Endothelial cell of umbilical vein (primary cell): ENCODE measurements at regions not wholly inside any gene's neighbourhood (a gene's known extent, or its start where the extent isn't known, plus 50 kb on each side); places are given as distances from the start of the nearest gene placed in this dataset.

Experiments used
- BruUV-seq: library from RNA; stranded (reverse); fragments of 400-500 nt; replicated peaks from 2 replicates; lab custom pipeline; 2021; lab: Mats Ljungman, UMichigan
- CTCF ChIA-PET: fragments of 300-600, 350-600 bp; sonication (Branson Sonifier 250); formaldehyde crosslinking; loops from one replicate; lab custom pipeline; 2021; ENCODE audit warnings: antibody characterized with exemption, inconsistent platforms; lab: Charles Lee
- POLR2A ChIA-PET: fragments of 300-600, 350-600 bp; sonication (Branson Sonifier 250); formaldehyde crosslinking; loops from one replicate; lab custom pipeline; 2021; ENCODE audit warnings: antibody characterized with exemption, inconsistent platforms; lab: Charles Lee
- DNase-seq: peaks from one replicate; pipeline ENCODE4 v3.0.0-alpha.2; 2011; ENCODE audit warnings: low read depth, low spot score
- FAIRE-seq: peaks from 2 replicates; lab custom pipeline; 2011; peaks lifted over from hg19 to GRCh38; lab: Jason Lieb, UNC
- H2AFZ ChIP-seq: 2 replicates; pipeline ENCODE4 v1.6.0; 2012; ENCODE audit warnings: low read depth, low read length, control low read depth, inconsistent platforms
- H3K27ac ChIP-seq: 2 replicates; pipeline ENCODE4 v1.5.1; 2011; ENCODE audit warnings: low read depth, mild to moderate bottlenecking, control low read depth, low read length, moderate library complexity; ENCODE audit not compliant: insufficient read depth
- H3K27me3 ChIP-seq, 2 experiments: 2 replicates each; pipeline versions ENCODE4 v1.6.0 to v1.6.1; 2011; ENCODE audit warnings: low read length in 2 of 2, mixed read lengths in 1 of 2; ENCODE audit not compliant: control insufficient read depth in 2 of 2, insufficient read depth in 2 of 2
- H3K36me3 ChIP-seq, 2 experiments: 2 replicates in 1 of 2; 3 replicates in 1 of 2; pipeline ENCODE4 v1.5.1; 2011; ENCODE audit warnings: low read length in 2 of 2, mild to moderate bottlenecking in 1 of 2, moderate library complexity in 1 of 2; ENCODE audit not compliant: control insufficient read depth in 2 of 2, insufficient read depth in 2 of 2; ENCODE audit errors: extremely low read depth in 1 of 2
- H3K4me1 ChIP-seq: 3 replicates; pipeline ENCODE4 v1.5.1; 2011; ENCODE audit warnings: mild to moderate bottlenecking, low read length; ENCODE audit not compliant: control insufficient read depth, insufficient read depth; ENCODE audit errors: extremely low read depth
- H3K4me2 ChIP-seq: 2 replicates; pipeline ENCODE4 v1.6.1; 2011; ENCODE audit warnings: low read length, control low read depth, mixed read lengths; ENCODE audit not compliant: insufficient read depth
- H3K4me3 ChIP-seq, 3 experiments: fragments of 200-600 bp in 1 of 3; sonication (generic), shearing (Covaris generic) in 1 of 3; replicated peaks in 1 of 3; 2 replicates each; pipeline ENCODE4 v1.5.1; 2011 to 2016; ENCODE audit warnings: control low read depth in 3 of 3, low read length in 3 of 3, mild to moderate bottlenecking in 2 of 3, inconsistent platforms in 1 of 3, low read depth in 1 of 3, moderate library complexity in 1 of 3; ENCODE audit not compliant: insufficient read depth in 1 of 3
- H3K79me2 ChIP-seq: 2 replicates; pipeline ENCODE4 v1.6.0; 2012; ENCODE audit warnings: low read length, inconsistent platforms; ENCODE audit not compliant: control insufficient read depth, insufficient read depth
- H3K9ac ChIP-seq: replicated peaks from 2 replicates; pipeline ENCODE3; 2011; ENCODE audit warnings: low read length, control low read depth; ENCODE audit not compliant: insufficient read depth; ENCODE audit errors: extremely low read depth
- H3K9me1 ChIP-seq: replicated peaks from 3 replicates; pipeline ENCODE4 v1.6.0; 2011; ENCODE audit warnings: mild to moderate bottlenecking, low read length; ENCODE audit not compliant: control insufficient read depth, insufficient read depth; ENCODE audit errors: extremely low read depth
- H3K9me3 ChIP-seq: replicated peaks from 2 replicates; pipeline ENCODE4 v1.5.1; 2012; ENCODE audit warnings: low read length, inconsistent platforms; ENCODE audit not compliant: control insufficient read depth, insufficient read depth
- H4K20me1 ChIP-seq: replicated peaks from 2 replicates; pipeline ENCODE3; 2011; ENCODE audit warnings: mild to moderate bottlenecking, low read length; ENCODE audit not compliant: control insufficient read depth, insufficient read depth; ENCODE audit errors: extremely low read depth
- EZH2 ChIP-seq: IDR thresholded peaks from 2 replicates; pipeline ENCODE4 v1.6.1; 2012; ENCODE audit warnings: borderline replicate concordance, low read depth, mild to moderate bottlenecking, moderate library complexity, low read length, inconsistent platforms; ENCODE audit not compliant: severe bottlenecking
- FOS ChIP-seq: IDR thresholded peaks from 2 replicates; pipeline ENCODE4 v1.6.1; 2011; ENCODE audit warnings: mild to moderate bottlenecking, low read length, moderate library complexity, borderline replicate concordance; ENCODE audit not compliant: insufficient read depth
- GATA2 ChIP-seq: IDR thresholded peaks from 2 replicates; pipeline ENCODE4 v1.7.0; 2011; ENCODE audit warnings: low read depth, mild to moderate bottlenecking, moderate library complexity, mixed read lengths, low read length; ENCODE audit not compliant: insufficient read length, insufficient read depth
- JUN ChIP-seq: IDR thresholded peaks from 2 replicates; pipeline ENCODE4 v1.6.1; 2011; ENCODE audit warnings: borderline replicate concordance, low read depth; ENCODE audit not compliant: insufficient read length, insufficient read depth
- MYC ChIP-seq: IDR thresholded peaks from one replicate; pipeline ENCODE4 v1.6.1; 2011; ENCODE audit warnings: mild to moderate bottlenecking, low read depth, low read length
- POLR2A ChIP-seq: IDR thresholded peaks from 2 replicates; pipeline ENCODE4 v1.6.1; 2012; ENCODE audit warnings: low read depth, mild to moderate bottlenecking, control low read depth, low read length
- POLR2AphosphoS5 ChIP-seq: IDR thresholded peaks from 2 replicates; pipeline ENCODE4 v1.6.1; 2012; ENCODE audit warnings: low read depth, mild to moderate bottlenecking, control low read depth, low read length, moderate library complexity; ENCODE audit not compliant: insufficient read depth
- dilution Hi-C: fragments of 300-500 bp; cut with MboI; formaldehyde crosslinking; loops from one replicate; pipeline ENCODE4 v1.15.0; 2019; ENCODE audit warnings: low sequenced_read_pairs; ENCODE audit not compliant: extremely low pct_ligation_motif_present
- intact Hi-C: fragments of 100-400 bp; cut with micrococcal nuclease; formaldehyde crosslinking; loops from one replicate; pipeline ENCODE4 v1.10.0; 2022
- TF ChIP-seq, protein P1 (sequence below), 2 donors: IDR thresholded peaks; 1 replicate in 1 of 2; 2 replicates in 1 of 2; pipeline ENCODE4 v1.5.1; 2011; ENCODE audit warnings: low read length in 2 of 2, mild to moderate bottlenecking in 2 of 2, moderate library complexity in 2 of 2, control low read depth in 1 of 2, inconsistent platforms in 1 of 2, low read depth in 1 of 2; ENCODE audit not compliant: insufficient read depth in 1 of 2; ENCODE audit errors: extremely low read depth in 1 of 2
- TF ChIP-seq, protein P2 (sequence below): IDR thresholded peaks from 2 replicates; pipeline ENCODE4 v1.6.1; 2011; ENCODE audit not compliant: insufficient read depth, insufficient read length

DNA sequence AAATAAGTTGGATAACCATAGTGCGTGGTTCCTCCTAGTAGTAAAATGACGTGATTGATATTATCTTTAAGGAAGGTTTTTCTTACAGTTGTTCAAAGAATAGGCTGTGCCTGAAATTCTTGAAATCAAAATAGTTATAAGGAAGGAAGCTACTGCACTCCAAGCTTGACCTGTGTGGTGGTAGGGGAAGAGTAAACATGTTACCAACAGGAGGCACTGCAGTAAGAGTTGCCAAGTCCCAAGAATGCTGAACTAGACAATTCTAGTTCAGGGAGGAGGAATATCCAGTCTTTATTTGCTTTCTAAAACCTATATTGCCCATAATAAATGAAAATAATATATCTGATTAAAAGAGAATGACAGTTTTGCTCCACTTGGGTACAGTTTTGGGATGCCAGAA, 764.5 kb downstream of the TMTC2 start:
- BruUV-seq, result no TSS peak
- dilution Hi-C loops, result no loop called here

GRCh38 chr12:83434600-83434999, 747.9 kb downstream of the TMTC2 start:
- no peak overlapping the region for H2AFZ ChIP-seq
- no peaks in the 10 kb centered on the region for H3K9me3 ChIP-seq
- dilution Hi-C loops (no loop called here), intact Hi-C loops (no loop called here)
- no peak overlapping the region for H3K4me2 ChIP-seq
- no peak overlapping the region for H3K9ac ChIP-seq
- H3K4me3 ChIP-seq, result no peak overlapping the region
- no peak overlapping the region for H3K27ac ChIP-seq
- no peaks in the 10 kb centered on the region for H3K9me1 ChIP-seq
- no peaks in the 10 kb centered on the region for H3K4me1 ChIP-seq
- ChIA-PET POLR2A (no interaction called here), CTCF (interaction anchor here (0.5 kb wide), 1 partner anchor 72 kb away, joined by 3 read pairs; no protein-coding TSS in a partner anchor)
- no peaks in the 10 kb centered on the region for H3K36me3 ChIP-seq
- FAIRE-seq (no peak), DNase-seq (no peak)
- TF ChIP-seq JUN, result no peak
- TF ChIP-seq GATA2, result no peak
- no peak for TF ChIP-seq FOS
- no peak for TF ChIP-seq MYC
- no peak for TF ChIP-seq POLR2AphosphoS5
- TF ChIP-seq EZH2, result no peak
- TF ChIP-seq POLR2A, result no peak
- TF ChIP-seq, protein P1, sequence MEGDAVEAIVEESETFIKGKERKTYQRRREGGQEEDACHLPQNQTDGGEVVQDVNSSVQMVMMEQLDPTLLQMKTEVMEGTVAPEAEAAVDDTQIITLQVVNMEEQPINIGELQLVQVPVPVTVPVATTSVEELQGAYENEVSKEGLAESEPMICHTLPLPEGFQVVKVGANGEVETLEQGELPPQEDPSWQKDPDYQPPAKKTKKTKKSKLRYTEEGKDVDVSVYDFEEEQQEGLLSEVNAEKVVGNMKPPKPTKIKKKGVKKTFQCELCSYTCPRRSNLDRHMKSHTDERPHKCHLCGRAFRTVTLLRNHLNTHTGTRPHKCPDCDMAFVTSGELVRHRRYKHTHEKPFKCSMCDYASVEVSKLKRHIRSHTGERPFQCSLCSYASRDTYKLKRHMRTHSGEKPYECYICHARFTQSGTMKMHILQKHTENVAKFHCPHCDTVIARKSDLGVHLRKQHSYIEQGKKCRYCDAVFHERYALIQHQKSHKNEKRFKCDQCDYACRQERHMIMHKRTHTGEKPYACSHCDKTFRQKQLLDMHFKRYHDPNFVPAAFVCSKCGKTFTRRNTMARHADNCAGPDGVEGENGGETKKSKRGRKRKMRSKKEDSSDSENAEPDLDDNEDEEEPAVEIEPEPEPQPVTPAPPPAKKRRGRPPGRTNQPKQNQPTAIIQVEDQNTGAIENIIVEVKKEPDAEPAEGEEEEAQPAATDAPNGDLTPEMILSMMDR (IDR thresholded peaks at IDR 0.05; ENCODE audit: extremely low read depth in 1 of 2, insufficient read depth in 1 of 2, low read depth in 1 of 2, low read length in 2 of 2), result no peak
- TF ChIP-seq, protein P2, sequence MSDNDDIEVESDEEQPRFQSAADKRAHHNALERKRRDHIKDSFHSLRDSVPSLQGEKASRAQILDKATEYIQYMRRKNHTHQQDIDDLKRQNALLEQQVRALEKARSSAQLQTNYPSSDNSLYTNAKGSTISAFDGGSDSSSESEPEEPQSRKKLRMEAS, result no peak
- no peaks in the 10 kb centered on the region for H3K79me2 ChIP-seq
- no peaks in the 10 kb centered on the region for H3K27me3 ChIP-seq
- no TSS peak for BruUV-seq
- no peaks in the 10 kb centered on the region for H4K20me1 ChIP-seq

More for the DNA sequence above, 764.5 kb downstream of the TMTC2 start:
- no peaks in the 10 kb centered on the region for H3K27me3 ChIP-seq
- no peak overlapping the region for H2AFZ ChIP-seq
- DNase-seq, result no peak
- no peaks in the 10 kb centered on the region for H4K20me1 ChIP-seq
- no peak overlapping the region for H3K9ac ChIP-seq
- no peaks in the 10 kb centered on the region for H3K79me2 ChIP-seq
- H3K9me3 ChIP-seq, result no peaks in the 10 kb centered on the region
- no peaks in the 10 kb centered on the region for H3K36me3 ChIP-seq
- no peaks in the 10 kb centered on the region for H3K9me1 ChIP-seq
- POLR2A ChIA-PET, result no interaction called here
- H3K4me1 ChIP-seq, result no peaks in the 10 kb centered on the region
- no peak overlapping the region for H3K4me3 ChIP-seq
- TF ChIP-seq, protein P1 (IDR thresholded peaks at IDR 0.05; ENCODE audit: extremely low read depth in 1 of 2, insufficient read depth in 1 of 2, low read depth in 1 of 2, low read length in 2 of 2), result no peak
- TF ChIP-seq MYC (no peak), JUN (no peak), GATA2 (no peak), EZH2 (no peak)
- intact Hi-C loops, result no loop called here
- CTCF ChIA-PET, result no interaction called here
- H3K27ac ChIP-seq, result no peak overlapping the region
- H3K4me2 ChIP-seq, result no peak overlapping the region
- FAIRE-seq, result no peak
